HFFc6 (cell line): ENCODE measurements at regions not wholly inside any gene's neighbourhood (a gene's known extent, or its start where the extent isn't known, plus 50 kb on each side); places are given as distances from the start of the nearest gene placed in this dataset.

Experiments used
- DNase-seq: peaks from one replicate; pipeline ENCODE4 v3.0.0-alpha.2; 2018
- H3K27ac Mint-ChIP-seq: 2 replicates; pipeline ENCODE4 v1.8.0; 2020; ENCODE audit warnings: mild to moderate bottlenecking, mixed read lengths
- H3K27me3 Mint-ChIP-seq: 2 replicates; pipeline ENCODE4 v1.8.0; 2021; ENCODE audit warnings: mild to moderate bottlenecking, moderate library complexity, mixed read lengths; ENCODE audit not compliant: insufficient read depth
- H3K36me3 Mint-ChIP-seq: 2 replicates; pipeline ENCODE4 v1.8.0; 2021; ENCODE audit warnings: low read depth, mixed read lengths
- H3K4me1 Mint-ChIP-seq: 2 replicates; pipeline ENCODE4 v1.8.0; 2020; ENCODE audit warnings: low read depth, mixed read lengths
- H3K4me3 Mint-ChIP-seq: 2 replicates; pipeline ENCODE4 v1.8.0; 2020; ENCODE audit warnings: mild to moderate bottlenecking, moderate library complexity, mixed read lengths
- H3K9me3 Mint-ChIP-seq: 2 replicates; pipeline ENCODE4 v1.8.0; 2020; ENCODE audit warnings: mild to moderate bottlenecking, mixed read lengths
- TF ChIP-seq, protein P1 (sequence below): fragments of 200-600 bp; sonication (generic); IDR thresholded peaks from 2 replicates; pipeline ENCODE4 v1.5.0; 2021; ENCODE audit warnings: antibody characterized with exemption, mild to moderate bottlenecking

GRCh38 chr6:885051-885590 is 192.2 kb upstream of the EXOC2 start:
- Mint-ChIP-seq H3K36me3 (no peaks in the 10 kb centered on the region), H3K27me3 (peaks cover 9% of the 10 kb centered on the region), H3K9me3 (no peaks in the 10 kb centered on the region), H3K4me3 (no peak overlapping the region), H3K27ac (no peak overlapping the region), H3K4me1 (no peaks in the 10 kb centered on the region)
- DNase-seq = no peak
- TF ChIP-seq, protein P1, sequence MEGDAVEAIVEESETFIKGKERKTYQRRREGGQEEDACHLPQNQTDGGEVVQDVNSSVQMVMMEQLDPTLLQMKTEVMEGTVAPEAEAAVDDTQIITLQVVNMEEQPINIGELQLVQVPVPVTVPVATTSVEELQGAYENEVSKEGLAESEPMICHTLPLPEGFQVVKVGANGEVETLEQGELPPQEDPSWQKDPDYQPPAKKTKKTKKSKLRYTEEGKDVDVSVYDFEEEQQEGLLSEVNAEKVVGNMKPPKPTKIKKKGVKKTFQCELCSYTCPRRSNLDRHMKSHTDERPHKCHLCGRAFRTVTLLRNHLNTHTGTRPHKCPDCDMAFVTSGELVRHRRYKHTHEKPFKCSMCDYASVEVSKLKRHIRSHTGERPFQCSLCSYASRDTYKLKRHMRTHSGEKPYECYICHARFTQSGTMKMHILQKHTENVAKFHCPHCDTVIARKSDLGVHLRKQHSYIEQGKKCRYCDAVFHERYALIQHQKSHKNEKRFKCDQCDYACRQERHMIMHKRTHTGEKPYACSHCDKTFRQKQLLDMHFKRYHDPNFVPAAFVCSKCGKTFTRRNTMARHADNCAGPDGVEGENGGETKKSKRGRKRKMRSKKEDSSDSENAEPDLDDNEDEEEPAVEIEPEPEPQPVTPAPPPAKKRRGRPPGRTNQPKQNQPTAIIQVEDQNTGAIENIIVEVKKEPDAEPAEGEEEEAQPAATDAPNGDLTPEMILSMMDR = no peak

DNA sequence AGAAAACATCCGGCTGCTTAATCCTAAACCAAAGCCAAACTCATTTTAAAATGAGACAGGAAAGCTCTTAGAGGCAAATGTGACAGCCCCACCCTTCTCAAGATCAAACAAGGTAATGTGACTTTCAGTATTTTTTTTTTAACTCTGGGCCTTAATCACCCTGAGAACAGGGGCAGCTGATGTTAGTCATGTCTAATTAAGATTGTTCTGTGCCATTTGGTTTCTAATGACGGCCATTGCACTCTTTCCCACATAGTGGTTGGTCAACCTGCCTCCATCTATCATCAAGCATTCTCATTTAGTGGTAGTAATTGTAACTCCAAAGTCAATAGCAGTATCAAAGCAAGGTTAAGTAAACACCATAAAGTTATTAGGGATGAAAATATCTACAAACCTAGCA is 191.6 kb upstream of the EXOC2 start:
- Mint-ChIP-seq H3K27ac (no peak overlapping the region), H3K27me3 (peaks cover 9% of the 10 kb centered on the region), H3K36me3 (no peaks in the 10 kb centered on the region), H3K4me1 (no peaks in the 10 kb centered on the region), H3K9me3 (no peaks in the 10 kb centered on the region), H3K4me3 (no peak overlapping the region)
- TF ChIP-seq, protein P1 = no peak
- no peak for DNase-seq

DNA sequence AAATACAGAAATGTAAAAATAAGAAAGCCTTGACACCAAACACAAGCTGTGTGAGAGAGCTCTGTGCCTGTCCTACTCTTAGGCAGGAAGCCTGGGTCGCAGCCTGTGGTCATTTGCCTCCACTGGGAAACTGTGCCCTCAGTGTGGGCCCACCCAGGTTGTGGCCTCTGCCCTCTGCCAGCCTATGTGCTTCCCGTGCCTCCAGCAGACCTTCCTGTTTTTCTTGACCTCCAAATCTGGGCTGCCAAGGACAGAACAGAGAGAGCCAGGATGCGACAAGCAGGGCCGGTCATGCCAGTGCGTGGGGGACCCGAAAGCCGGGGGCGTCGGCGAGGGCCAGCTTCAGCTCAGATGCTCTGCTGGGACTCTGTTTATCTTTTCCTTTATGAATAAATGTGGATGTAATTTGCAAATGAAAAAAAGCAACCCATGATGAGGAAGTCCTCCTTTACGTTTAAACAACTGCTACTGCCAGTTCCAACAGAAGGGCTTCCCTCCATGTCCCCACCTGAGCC is 189.2 kb upstream of the EXOC2 start:
- no peak overlapping the region for H3K27ac Mint-ChIP-seq
- H3K4me3 Mint-ChIP-seq = no peak overlapping the region
- no peaks in the 10 kb centered on the region for H3K4me1 Mint-ChIP-seq
- TF ChIP-seq, protein P1 = no peak
- peaks cover 9% of the 10 kb centered on the region for H3K27me3 Mint-ChIP-seq
- no peak for DNase-seq
- H3K36me3 Mint-ChIP-seq = no peaks in the 10 kb centered on the region
- no peaks in the 10 kb centered on the region for H3K9me3 Mint-ChIP-seq

GRCh38 chr6:878179-878578 is 185.2 kb upstream of the EXOC2 start:
- Mint-ChIP-seq H3K27me3 (peaks cover 14% of the 10 kb centered on the region; the same call in 1 of the 2 replicates), H3K4me1 (no peaks in the 10 kb centered on the region)
- TF ChIP-seq, protein P1 = no peak

DNA sequence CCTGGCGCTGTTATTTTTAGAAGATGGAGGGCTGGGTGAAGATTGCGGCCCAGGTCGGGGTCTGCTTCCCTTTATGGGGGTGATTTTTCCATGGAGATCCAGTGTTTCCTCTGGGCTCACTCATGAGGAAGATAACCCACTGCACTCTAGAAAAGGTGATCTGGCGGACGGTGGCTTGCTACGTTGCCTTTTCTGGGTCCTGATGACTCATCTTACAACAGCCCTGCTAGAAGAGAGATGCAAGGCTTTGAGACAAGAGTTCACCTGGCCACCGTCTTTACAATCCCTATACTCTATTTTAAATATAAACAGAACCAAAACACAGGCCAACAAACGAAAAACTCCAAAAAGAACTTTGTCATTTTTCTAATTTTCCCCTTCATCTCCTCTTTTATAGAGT is 182.1 kb upstream of the EXOC2 start:
- Mint-ChIP-seq H3K4me1 (no peaks in the 10 kb centered on the region), H3K27me3 (peaks cover 23% of the 10 kb centered on the region), H3K27ac (no peak overlapping the region), H3K36me3 (no peaks in the 10 kb centered on the region), H3K9me3 (no peaks in the 10 kb centered on the region), H3K4me3 (no peak overlapping the region)
- DNase-seq = no peak
- TF ChIP-seq, protein P1 = no peak

More at GRCh38 chr6:878179-878578, 185.2 kb upstream of the EXOC2 start:
- Mint-ChIP-seq H3K36me3 (no peaks in the 10 kb centered on the region), H3K4me3 (no peak overlapping the region), H3K27ac (no peak overlapping the region), H3K9me3 (no peaks in the 10 kb centered on the region)
- no peak for DNase-seq
